ENCODE measurements at regions not wholly inside any gene's neighbourhood (a gene's known extent, or its start where the extent isn't known, plus 50 kb on each side); places are given as distances from the start of the nearest gene placed in this dataset.

GRCh38 chr6:6725468-6726209 is 137.1 kb downstream of the LY86 start:
- TF ChIP-seq, protein P1, sequence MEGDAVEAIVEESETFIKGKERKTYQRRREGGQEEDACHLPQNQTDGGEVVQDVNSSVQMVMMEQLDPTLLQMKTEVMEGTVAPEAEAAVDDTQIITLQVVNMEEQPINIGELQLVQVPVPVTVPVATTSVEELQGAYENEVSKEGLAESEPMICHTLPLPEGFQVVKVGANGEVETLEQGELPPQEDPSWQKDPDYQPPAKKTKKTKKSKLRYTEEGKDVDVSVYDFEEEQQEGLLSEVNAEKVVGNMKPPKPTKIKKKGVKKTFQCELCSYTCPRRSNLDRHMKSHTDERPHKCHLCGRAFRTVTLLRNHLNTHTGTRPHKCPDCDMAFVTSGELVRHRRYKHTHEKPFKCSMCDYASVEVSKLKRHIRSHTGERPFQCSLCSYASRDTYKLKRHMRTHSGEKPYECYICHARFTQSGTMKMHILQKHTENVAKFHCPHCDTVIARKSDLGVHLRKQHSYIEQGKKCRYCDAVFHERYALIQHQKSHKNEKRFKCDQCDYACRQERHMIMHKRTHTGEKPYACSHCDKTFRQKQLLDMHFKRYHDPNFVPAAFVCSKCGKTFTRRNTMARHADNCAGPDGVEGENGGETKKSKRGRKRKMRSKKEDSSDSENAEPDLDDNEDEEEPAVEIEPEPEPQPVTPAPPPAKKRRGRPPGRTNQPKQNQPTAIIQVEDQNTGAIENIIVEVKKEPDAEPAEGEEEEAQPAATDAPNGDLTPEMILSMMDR (IDR thresholded peaks at IDR 0.05) = no peak
- no peak for TF ChIP-seq POLR2A (IDR thresholded peaks at IDR 0.05)
